H1 (cell line): ENCODE measurements at regions not wholly inside any gene's neighbourhood (a gene's known extent, or its start where the extent isn't known, plus 50 kb on each side); places are given as distances from the start of the nearest gene placed in this dataset.

Source experiments
- EZH2 ChIP-seq: fragments of 200-600 bp; sonication (generic); IDR thresholded peaks from 2 replicates; pipeline ENCODE4 v1.7.1; 2012; ENCODE audit warnings: low read depth, mild to moderate bottlenecking, moderate library complexity, low read length, inconsistent platforms; ENCODE audit not compliant: severe bottlenecking
- POU5F1 ChIP-seq: IDR thresholded peaks from 2 replicates; pipeline ENCODE4 v1.6.1; 2011; ENCODE audit warnings: low read depth, mild to moderate bottlenecking, low read length, moderate library complexity
- RAD21 ChIP-seq, 2 experiments: IDR thresholded peaks in 1 of 2; conservative IDR thresholded peaks in 1 of 2; 2 replicates each; pipeline ENCODE4 v1.6.1; 2011; ENCODE audit warnings: low read depth in 2 of 2, low read length in 2 of 2, improper control_type of control experiment in 1 of 2, inconsistent platforms in 1 of 2, mild to moderate bottlenecking in 1 of 2, moderate library complexity in 1 of 2

DNA sequence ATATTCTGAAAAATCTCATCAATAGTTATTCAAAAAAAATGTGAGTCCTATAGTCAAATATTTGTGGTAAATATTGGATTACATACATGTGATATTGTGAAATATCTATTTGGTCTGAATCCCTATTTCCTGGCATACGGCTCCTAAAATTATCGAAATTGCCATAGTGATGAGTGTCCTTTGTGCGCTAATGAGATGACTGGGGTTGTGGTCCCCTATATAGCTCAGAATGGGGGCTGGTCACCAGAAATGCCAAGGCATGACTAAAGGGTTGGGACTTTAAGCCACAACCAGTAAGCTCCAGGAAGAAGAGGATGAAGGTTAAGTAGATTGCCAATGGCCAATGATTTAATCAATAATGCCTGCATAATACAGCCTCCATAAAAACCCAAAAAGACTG lies 610.2 kb upstream of the CHRM3 start (continued):
- TF ChIP-seq POU5F1, result no peak
- no peak for TF ChIP-seq RAD21 (IDR thresholded peaks at IDR 0.05 in 1 of 2, conservative IDR thresholded peaks at IDR 0.05 in 1 of 2; ENCODE audit: low read depth in 2 of 2, low read length in 2 of 2)
- TF ChIP-seq EZH2, result no peak
- TF ChIP-seq, all 59 proteins: peak for 0
